ENCODE measurements at regions not wholly inside any gene's neighbourhood (a gene's known extent, or its start where the extent isn't known, plus 50 kb on each side); places are given as distances from the start of the nearest gene placed in this dataset.

DNA sequence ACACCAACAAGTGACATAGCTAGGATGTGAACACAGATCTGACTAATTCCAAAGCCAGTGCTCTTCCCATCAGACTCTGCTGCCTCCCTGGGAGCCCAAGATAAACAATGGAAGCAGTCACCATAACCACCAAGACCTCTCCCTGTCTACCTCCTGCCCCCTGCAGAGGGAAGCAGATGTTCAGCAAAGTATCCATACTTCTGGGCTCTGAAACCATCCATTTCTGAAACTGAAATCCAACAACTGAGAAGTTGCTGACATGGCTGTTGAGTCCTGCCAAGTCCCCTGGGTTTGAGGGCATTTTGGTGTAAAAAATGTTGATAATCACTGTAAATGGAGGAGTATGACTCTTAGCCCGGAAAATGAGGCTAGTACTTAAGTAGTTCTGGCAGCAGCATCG is 102.1 kb downstream of the TYW3 start:
- DNase-seq (ENCODE audit: low spot score) (no peak), ATAC-seq (ENCODE audit: low FRiP score) (no peak)
- TF ChIP-seq, protein P1, sequence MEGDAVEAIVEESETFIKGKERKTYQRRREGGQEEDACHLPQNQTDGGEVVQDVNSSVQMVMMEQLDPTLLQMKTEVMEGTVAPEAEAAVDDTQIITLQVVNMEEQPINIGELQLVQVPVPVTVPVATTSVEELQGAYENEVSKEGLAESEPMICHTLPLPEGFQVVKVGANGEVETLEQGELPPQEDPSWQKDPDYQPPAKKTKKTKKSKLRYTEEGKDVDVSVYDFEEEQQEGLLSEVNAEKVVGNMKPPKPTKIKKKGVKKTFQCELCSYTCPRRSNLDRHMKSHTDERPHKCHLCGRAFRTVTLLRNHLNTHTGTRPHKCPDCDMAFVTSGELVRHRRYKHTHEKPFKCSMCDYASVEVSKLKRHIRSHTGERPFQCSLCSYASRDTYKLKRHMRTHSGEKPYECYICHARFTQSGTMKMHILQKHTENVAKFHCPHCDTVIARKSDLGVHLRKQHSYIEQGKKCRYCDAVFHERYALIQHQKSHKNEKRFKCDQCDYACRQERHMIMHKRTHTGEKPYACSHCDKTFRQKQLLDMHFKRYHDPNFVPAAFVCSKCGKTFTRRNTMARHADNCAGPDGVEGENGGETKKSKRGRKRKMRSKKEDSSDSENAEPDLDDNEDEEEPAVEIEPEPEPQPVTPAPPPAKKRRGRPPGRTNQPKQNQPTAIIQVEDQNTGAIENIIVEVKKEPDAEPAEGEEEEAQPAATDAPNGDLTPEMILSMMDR (IDR thresholded peaks at IDR 0.05) = no peak

DNA sequence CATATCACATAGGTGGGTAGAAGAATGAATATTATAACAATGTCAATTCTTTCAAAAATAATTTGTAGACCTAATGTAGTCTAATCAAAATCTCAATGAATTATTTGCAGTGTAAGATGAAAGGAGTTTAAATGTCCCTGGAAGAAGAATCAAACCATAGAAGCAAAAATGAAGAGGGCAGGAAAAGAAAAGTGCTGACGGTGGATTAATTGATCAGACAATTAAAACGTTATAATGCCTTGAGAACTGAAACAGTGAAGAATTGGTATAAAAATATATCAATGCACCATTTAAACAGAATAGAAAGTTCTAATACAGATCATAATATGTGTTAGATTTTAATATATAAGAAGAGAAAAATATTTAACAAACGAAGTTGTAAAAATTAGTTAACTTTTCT is 109.8 kb downstream of the TYW3 start:
- ATAC-seq (ENCODE audit: low FRiP score) (no peak), DNase-seq (ENCODE audit: low spot score) (no peak)
- TF ChIP-seq, protein P1 (IDR thresholded peaks at IDR 0.05) = no peak

DNA sequence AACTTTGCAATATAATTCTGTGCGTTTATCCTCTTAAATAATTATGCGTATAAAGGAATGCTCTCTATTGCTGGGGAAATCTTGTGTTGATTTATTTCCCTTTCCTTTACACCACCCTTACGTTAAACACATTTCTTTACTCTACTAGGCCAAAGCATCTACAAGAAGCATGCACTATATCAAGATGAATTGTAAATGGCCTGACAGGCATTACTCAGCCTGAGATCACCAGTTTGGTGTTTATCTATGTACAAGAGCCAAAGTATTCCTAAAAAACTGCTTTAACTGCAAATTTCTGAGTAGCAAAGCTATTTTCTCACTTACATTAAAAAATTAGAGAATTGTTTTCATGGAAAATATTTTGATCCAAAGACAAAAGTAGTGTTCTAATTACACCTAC is 114.8 kb downstream of the TYW3 start:
- no peak for DNase-seq (ENCODE audit: low spot score)
- TF ChIP-seq, protein P1 (IDR thresholded peaks at IDR 0.05) = no peak
- ATAC-seq (ENCODE audit: low FRiP score) = no peak

DNA sequence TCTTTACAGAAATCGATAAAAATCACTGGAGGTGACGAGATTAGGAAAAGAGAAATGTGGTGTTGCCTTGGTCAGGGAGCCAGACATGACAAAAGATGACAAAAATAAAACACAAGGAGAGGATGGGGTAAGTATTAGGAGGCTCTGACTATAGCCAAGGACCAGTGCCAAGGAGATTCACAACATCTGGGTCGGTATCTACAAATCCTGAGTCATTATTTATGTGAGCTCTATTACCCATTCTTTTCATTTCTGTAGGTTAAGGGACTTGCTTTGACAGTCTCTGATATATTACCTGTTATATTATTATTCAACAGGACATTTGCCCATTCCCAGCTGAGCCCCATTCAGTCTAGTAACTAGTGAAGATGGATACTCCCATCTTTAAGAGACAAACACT is 120.8 kb downstream of the TYW3 start:
- no peak for DNase-seq (ENCODE audit: low spot score)
- TF ChIP-seq, protein P1 (IDR thresholded peaks at IDR 0.05) = no peak
- ATAC-seq (ENCODE audit: low FRiP score) = no peak

DNA sequence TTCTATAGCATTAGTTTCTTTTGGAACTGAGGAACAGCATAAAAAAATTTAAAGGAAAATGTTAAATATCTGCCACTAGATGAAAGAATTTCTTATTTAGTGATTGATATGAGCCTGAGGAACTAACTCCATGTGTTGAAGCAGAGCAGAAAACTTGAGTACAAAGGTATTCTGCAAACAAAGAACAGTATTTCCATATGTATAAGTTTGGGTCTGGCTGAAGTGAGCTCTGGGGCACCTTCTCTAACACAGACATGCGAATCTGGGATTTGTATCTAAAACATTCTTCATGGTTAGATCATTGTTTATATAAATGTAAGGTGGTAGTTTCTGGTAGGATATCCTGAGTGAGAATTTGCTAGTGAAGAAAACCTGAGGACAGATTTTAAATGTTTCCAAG is 123.2 kb downstream of the TYW3 start:
- DNase-seq (ENCODE audit: low spot score) (no peak), ATAC-seq (ENCODE audit: low FRiP score) (no peak)
- TF ChIP-seq, protein P1 (IDR thresholded peaks at IDR 0.05) = no peak

DNA sequence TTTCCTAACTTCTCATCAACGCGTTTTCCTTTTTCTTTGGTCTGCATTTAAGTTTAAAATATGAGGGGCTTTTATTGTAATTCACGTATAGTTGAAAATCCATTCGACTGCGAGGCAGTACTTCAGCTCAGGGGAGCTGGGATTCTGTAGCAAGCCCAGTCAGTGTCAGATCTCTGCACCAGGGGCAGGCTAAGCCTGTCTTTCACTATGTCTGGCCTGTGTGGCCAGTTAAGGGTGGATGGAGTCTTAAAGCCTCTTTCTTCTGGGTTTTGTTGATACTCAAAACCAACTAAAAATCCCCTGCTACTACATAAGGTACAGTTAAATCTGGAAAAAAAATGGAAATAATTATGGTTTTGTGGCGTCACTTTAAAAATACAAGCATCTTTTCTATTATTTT is 124.7 kb downstream of the TYW3 start:
- ATAC-seq (ENCODE audit: low FRiP score) = no peak
- no peak for DNase-seq (ENCODE audit: low spot score)
- TF ChIP-seq, protein P1 (IDR thresholded peaks at IDR 0.05) = no peak

DNA sequence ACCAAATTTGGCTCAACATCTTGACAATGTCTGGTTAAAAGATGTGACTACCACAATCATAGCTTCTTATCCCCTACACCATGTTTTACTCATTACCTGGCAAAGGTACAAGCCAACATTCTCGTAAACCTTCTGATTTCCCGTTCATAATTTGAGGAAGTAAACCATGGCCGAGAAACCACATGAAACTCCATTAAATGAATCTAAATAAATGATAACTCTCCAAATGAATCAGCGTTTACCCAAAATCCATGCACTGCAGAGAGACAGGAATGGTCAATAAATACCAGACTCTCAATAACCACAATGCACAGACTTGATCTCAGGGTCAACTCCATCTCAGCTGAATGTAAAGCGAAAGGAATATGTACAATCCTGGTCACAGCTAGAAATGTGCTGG is 125.2 kb downstream of the TYW3 start:
- TF ChIP-seq, protein P1 (IDR thresholded peaks at IDR 0.05) = no peak
- DNase-seq (ENCODE audit: low spot score) = no peak
- no peak for ATAC-seq (ENCODE audit: low FRiP score)

All from omental fat pad (tissue), 3 donors.